Activated naive CD4-positive, alpha-beta T cell treated with anti-CD3 and anti-CD28 coated beads, Interleukin-2, amount 50 U/mL, for 72 hours (primary cell): ENCODE measurements at regions not wholly inside any gene's neighbourhood (a gene's known extent, or its start where the extent isn't known, plus 50 kb on each side); places are given as distances from the start of the nearest gene placed in this dataset.
A peak's percentile ranks its signal among the peaks of the same experiment; 100 is the strongest.

ENCODE experiments used
- ATAC-seq, 2 donors: fragments of 150-1000 bp; cut with Tn5 transposase; 2 replicates each; pipeline ENCODE4 v1.10.0; 2021; ENCODE audit warnings: mild to moderate bottlenecking in 2 of 2, moderate library complexity in 2 of 2
- DNase-seq, 2 donors: peaks; one replicate each; pipeline ENCODE4 v3.0.0; 2021 to 2022; ENCODE audit warnings: low spot score in 2 of 2
- H3K27ac Mint-ChIP-seq, 2 donors: one replicate each; pipeline ENCODE4 v1.8.0; 2022; ENCODE audit warnings: mild to moderate bottlenecking in 2 of 2, mixed read lengths in 2 of 2
- H3K36me3 Mint-ChIP-seq, 2 donors: one replicate each; pipeline ENCODE4 v1.8.0; 2022; ENCODE audit warnings: mixed read lengths in 2 of 2
- H3K9me3 Mint-ChIP-seq, 2 donors: one replicate each; pipeline ENCODE4 v1.8.0; 2022; ENCODE audit warnings: mixed read lengths in 2 of 2

- ATAC-seq (no peak), DNase-seq (no peak)
- Mint-ChIP-seq H3K9me3 (peaks cover 5 to 10% of the 10 kb centered on the region in 2 donors), H3K27ac (no peak overlapping the region), H3K36me3 (peaks cover 4 to 6% of the 10 kb centered on the region in 2 donors)
Measured at GRCh38 chr6:40039042-40039441, 104.8 kb upstream of the MOCS1 start.

GRCh38 chr6:40038626-40039025 is 104.4 kb upstream of the MOCS1 start:
- no peak overlapping the region for H3K27ac Mint-ChIP-seq
- peaks cover 5 to 10% of the 10 kb centered on the region in 2 donors for H3K9me3 Mint-ChIP-seq
- no peak for ATAC-seq
- peaks cover 4 to 6% of the 10 kb centered on the region in 2 donors for H3K36me3 Mint-ChIP-seq
- DNase-seq, result no peak

GRCh38 chr6:40037271-40037670 is 103.0 kb upstream of the MOCS1 start:
- ATAC-seq, result no peak
- H3K9me3 Mint-ChIP-seq, result peaks cover 5 to 10% of the 10 kb centered on the region in 2 donors
- peaks cover 1 to 6% of the 10 kb centered on the region in 2 donors for H3K36me3 Mint-ChIP-seq
- no peak overlapping the region for H3K27ac Mint-ChIP-seq
- no peak for DNase-seq

- Mint-ChIP-seq H3K9me3 (peaks cover 0 to 5% of the 10 kb centered on the region in 2 donors), H3K27ac (peak overlapping the region in 1 of 2 donors; percentile 59), H3K36me3 (no peaks in the 10 kb centered on the region)
- DNase-seq, result no peak
- ATAC-seq, result no peak
Measured at GRCh38 chr6:40036186-40036585, 101.9 kb upstream of the MOCS1 start.

GRCh38 chr6:40028449-40028848 is 94.2 kb upstream of the MOCS1 start:
- Mint-ChIP-seq H3K27ac (no peak overlapping the region), H3K36me3 (no peaks in the 10 kb centered on the region), H3K9me3 (no peaks in the 10 kb centered on the region)
- ATAC-seq (no peak), DNase-seq (no peak)

- Mint-ChIP-seq H3K9me3 (peaks cover 12 to 20% of the 10 kb centered on the region in 2 donors), H3K27ac (no peak overlapping the region), H3K36me3 (peaks cover 0 to 15% of the 10 kb centered on the region in 2 donors)
- ATAC-seq (no peak), DNase-seq (no peak)
Measured at GRCh38 chr6:40022867-40023266, 88.6 kb upstream of the MOCS1 start.

- no peak for DNase-seq
- no peak for ATAC-seq
- H3K27ac Mint-ChIP-seq, result no peak overlapping the region
- peaks cover 21 to 29% of the 10 kb centered on the region in 2 donors for H3K9me3 Mint-ChIP-seq
- peaks cover 0 to 23% of the 10 kb centered on the region in 2 donors for H3K36me3 Mint-ChIP-seq
Measured at GRCh38 chr6:40020166-40020565, 85.9 kb upstream of the MOCS1 start.

- H3K36me3 Mint-ChIP-seq, result peaks cover 0 to 23% of the 10 kb centered on the region in 2 donors
- peaks cover 21 to 29% of the 10 kb centered on the region in 2 donors for H3K9me3 Mint-ChIP-seq
- H3K27ac Mint-ChIP-seq, result no peak overlapping the region
- ATAC-seq (no peak), DNase-seq (no peak)
Measured at GRCh38 chr6:40015530-40015929, 81.3 kb upstream of the MOCS1 start.

GRCh38 chr6:40011844-40012243 is 77.6 kb upstream of the MOCS1 start:
- H3K9me3 Mint-ChIP-seq, result peaks cover 6 to 7% of the 10 kb centered on the region in 2 donors
- no peak for ATAC-seq
- H3K36me3 Mint-ChIP-seq, result peaks cover 0 to 6% of the 10 kb centered on the region in 2 donors
- DNase-seq, result no peak
- no peak overlapping the region for H3K27ac Mint-ChIP-seq

GRCh38 chr6:40000964-40001515 is 66.8 kb upstream of the MOCS1 start:
- Mint-ChIP-seq H3K9me3 (peaks cover 36 to 38% of the 10 kb centered on the region in 2 donors), H3K36me3 (peaks cover 25 to 43% of the 10 kb centered on the region in 2 donors), H3K27ac (no peak overlapping the region)
- DNase-seq (no peak), ATAC-seq (no peak)

- peaks cover 38 to 40% of the 10 kb centered on the region in 2 donors for H3K9me3 Mint-ChIP-seq
- peaks cover 25 to 46% of the 10 kb centered on the region in 2 donors for H3K36me3 Mint-ChIP-seq
- no peak for DNase-seq
- ATAC-seq, result no peak
- no peak overlapping the region for H3K27ac Mint-ChIP-seq
Measured at GRCh38 chr6:39999006-39999867, 65.0 kb upstream of the MOCS1 start.

- no peak overlapping the region for H3K27ac Mint-ChIP-seq
- peaks cover 28 to 42% of the 10 kb centered on the region in 2 donors for H3K36me3 Mint-ChIP-seq
- no peak for DNase-seq
- H3K9me3 Mint-ChIP-seq, result peaks cover 37 to 40% of the 10 kb centered on the region in 2 donors
- ATAC-seq, result no peak
Measured at GRCh38 chr6:39998126-39998525, 63.9 kb upstream of the MOCS1 start.

- peaks cover 35 to 49% of the 10 kb centered on the region in 2 donors for H3K36me3 Mint-ChIP-seq
Measured at GRCh38 chr6:39997101-39997635, 62.9 kb upstream of the MOCS1 start.

GRCh38 chr6:39995633-39996032 is 61.4 kb upstream of the MOCS1 start:
- no peak for ATAC-seq
- no peak overlapping the region for H3K27ac Mint-ChIP-seq
- H3K36me3 Mint-ChIP-seq, result peaks cover 35 to 49% of the 10 kb centered on the region in 2 donors
- peaks cover 42 to 46% of the 10 kb centered on the region in 2 donors for H3K9me3 Mint-ChIP-seq
- no peak for DNase-seq

More at GRCh38 chr6:39997101-39997635, 62.9 kb upstream of the MOCS1 start:
- no peak for DNase-seq
- Mint-ChIP-seq H3K9me3 (peaks cover 43 to 47% of the 10 kb centered on the region in 2 donors), H3K27ac (no peak overlapping the region)
- ATAC-seq, result no peak

GRCh38 chr6:39992861-39993622 is 58.8 kb upstream of the MOCS1 start:
- ATAC-seq, result no peak
- peaks cover 16 to 22% of the 10 kb centered on the region in 2 donors for H3K9me3 Mint-ChIP-seq

More at GRCh38 chr6:39992861-39993622, 58.8 kb upstream of the MOCS1 start:
- DNase-seq, result no peak
- Mint-ChIP-seq H3K27ac (no peak overlapping the region), H3K36me3 (peaks cover 11 to 26% of the 10 kb centered on the region in 2 donors)
